Bronchial epithelial cell (primary cell): ENCODE measurements at regions not wholly inside any gene's neighbourhood (a gene's known extent, or its start where the extent isn't known, plus 50 kb on each side); places are given as distances from the start of the nearest gene placed in this dataset.

Experiments
- DNase-seq: peaks from one replicate; pipeline ENCODE4 v3.0.0-alpha.2; 2010; ENCODE audit warnings: low read depth
- FAIRE-seq: peaks from 2 replicates; lab custom pipeline; 2011; peaks lifted over from hg19 to GRCh38; lab: Jason Lieb, UNC
- H3K27me3 ChIP-seq: 2 replicates; pipeline ENCODE4 v1.5.1; 2011; ENCODE audit warnings: low read length; ENCODE audit not compliant: control insufficient read depth, insufficient read depth
- H3K36me3 ChIP-seq: 2 replicates; pipeline ENCODE4 v1.5.1; 2011; ENCODE audit warnings: low read length; ENCODE audit not compliant: control insufficient read depth, insufficient read depth
- H3K4me3 ChIP-seq: 2 replicates; pipeline ENCODE4 v1.5.1; 2011; ENCODE audit warnings: mild to moderate bottlenecking, low read depth, low read length, control low read depth
- TF ChIP-seq, protein P1 (sequence below): IDR thresholded peaks from 2 replicates; pipeline ENCODE4 v1.5.1; 2011; ENCODE audit warnings: mild to moderate bottlenecking, moderate library complexity, low read length, control low read depth, inconsistent platforms; ENCODE audit not compliant: insufficient read depth, severe bottlenecking

DNA sequence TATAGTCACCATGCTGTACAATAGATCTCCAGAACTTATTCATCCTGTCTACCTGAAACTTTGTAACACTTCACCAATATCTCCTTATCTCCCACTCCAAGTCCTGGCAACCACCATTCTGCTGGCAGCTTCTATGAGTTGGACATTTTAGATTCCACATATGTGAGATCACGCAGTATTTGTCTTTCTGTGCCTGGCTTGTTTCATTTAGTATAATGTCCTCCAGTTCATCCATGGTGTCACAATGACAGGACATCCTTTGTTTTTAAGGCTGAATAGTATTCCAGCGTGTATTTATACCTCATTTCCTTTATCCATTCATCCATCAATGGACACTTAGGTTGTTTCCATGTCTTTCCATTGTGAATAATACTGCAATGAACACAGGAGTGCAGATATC is 198.7 kb downstream of the QDPR start:
- no peak for DNase-seq
- Histone ChIP-seq H3K4me3 (no peak overlapping the region), H3K27me3 (no peaks in the 10 kb centered on the region), H3K36me3 (no peaks in the 10 kb centered on the region)
- TF ChIP-seq, protein P1, sequence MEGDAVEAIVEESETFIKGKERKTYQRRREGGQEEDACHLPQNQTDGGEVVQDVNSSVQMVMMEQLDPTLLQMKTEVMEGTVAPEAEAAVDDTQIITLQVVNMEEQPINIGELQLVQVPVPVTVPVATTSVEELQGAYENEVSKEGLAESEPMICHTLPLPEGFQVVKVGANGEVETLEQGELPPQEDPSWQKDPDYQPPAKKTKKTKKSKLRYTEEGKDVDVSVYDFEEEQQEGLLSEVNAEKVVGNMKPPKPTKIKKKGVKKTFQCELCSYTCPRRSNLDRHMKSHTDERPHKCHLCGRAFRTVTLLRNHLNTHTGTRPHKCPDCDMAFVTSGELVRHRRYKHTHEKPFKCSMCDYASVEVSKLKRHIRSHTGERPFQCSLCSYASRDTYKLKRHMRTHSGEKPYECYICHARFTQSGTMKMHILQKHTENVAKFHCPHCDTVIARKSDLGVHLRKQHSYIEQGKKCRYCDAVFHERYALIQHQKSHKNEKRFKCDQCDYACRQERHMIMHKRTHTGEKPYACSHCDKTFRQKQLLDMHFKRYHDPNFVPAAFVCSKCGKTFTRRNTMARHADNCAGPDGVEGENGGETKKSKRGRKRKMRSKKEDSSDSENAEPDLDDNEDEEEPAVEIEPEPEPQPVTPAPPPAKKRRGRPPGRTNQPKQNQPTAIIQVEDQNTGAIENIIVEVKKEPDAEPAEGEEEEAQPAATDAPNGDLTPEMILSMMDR: no peak
- FAIRE-seq: no peak

DNA sequence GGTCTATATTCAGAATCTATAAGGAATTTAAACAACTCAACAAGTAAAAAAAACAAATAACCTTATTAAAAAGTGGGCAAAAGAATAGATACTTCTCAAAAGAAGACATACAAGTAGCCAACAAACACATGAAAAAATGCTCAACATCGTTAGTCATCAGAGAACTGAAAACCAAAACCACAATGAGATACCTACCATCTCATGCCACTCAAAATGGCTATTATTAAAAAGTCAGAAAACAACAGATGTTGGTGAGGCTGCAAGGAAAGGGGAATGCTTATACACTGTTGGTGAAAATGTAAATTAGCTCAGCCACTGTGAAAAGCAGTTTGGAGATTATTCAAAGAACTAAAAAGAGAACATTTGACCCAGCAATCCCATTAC is 201.6 kb downstream of the QDPR start:
- TF ChIP-seq, protein P1: no peak
- H3K4me3 ChIP-seq: no peak overlapping the region
- H3K27me3 ChIP-seq: no peaks in the 10 kb centered on the region
- no peak for DNase-seq
- H3K36me3 ChIP-seq: no peaks in the 10 kb centered on the region
- no peak for FAIRE-seq

DNA sequence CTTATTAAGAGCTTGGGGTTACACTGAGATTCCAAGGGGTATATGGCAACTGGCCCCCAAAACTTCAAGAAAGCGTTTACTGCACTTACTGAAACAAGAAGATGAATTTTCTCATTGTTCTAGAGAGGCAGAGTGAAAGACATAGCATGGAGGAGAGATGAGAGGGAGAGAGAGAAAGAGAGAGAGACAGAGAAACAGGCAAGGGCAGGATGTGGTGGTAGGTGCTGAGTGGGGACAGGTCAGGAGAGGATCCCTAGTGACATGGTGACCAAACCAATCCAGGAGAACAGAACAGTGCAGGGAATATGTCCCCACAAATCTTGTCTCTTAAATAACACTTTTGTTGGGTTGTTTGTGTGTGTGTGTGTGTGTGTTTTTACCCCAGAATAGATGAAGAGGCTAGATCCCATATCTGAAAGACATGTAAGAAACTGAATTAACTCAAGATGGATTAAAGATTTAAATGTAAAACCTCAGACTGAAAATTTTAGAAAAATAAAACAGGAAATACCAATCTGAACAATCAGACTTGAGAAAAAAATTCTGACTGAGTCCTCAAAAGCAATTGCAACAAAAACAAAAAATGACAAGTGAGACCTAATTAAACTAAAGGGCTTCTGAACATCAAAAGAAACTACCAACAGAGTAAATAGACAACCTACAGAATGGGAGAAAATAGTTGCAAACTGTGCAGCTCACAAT is 202.2 kb downstream of the QDPR start:
- H3K4me3 ChIP-seq: no peak overlapping the region
- TF ChIP-seq, protein P1: no peak
- no peak for DNase-seq
- no peaks in the 10 kb centered on the region for H3K36me3 ChIP-seq
- H3K27me3 ChIP-seq: no peaks in the 10 kb centered on the region
- no peak for FAIRE-seq

DNA sequence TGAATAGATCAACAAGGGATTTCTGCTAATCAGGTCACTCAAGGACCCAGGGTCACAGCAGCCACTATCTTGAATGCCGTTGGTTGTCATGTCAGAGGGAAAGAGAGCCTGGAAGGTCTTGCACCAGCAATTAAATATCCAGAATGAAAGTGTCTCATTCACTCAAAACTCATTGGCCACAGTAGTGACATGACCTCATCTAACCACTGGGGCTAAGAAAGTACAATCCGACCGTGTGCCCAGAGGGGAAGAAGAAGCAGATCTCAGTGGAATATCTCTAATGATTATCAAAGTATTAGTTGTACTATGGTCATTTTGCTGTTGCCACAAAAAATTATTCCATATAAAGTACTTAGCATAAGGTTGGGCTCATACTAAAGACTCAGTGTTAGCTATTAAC is 210.0 kb downstream of the QDPR start:
- no peaks in the 10 kb centered on the region for H3K36me3 ChIP-seq
- TF ChIP-seq, protein P1: no peak
- FAIRE-seq (no peak), DNase-seq (no peak)
- H3K27me3 ChIP-seq: no peaks in the 10 kb centered on the region
- no peak overlapping the region for H3K4me3 ChIP-seq

DNA sequence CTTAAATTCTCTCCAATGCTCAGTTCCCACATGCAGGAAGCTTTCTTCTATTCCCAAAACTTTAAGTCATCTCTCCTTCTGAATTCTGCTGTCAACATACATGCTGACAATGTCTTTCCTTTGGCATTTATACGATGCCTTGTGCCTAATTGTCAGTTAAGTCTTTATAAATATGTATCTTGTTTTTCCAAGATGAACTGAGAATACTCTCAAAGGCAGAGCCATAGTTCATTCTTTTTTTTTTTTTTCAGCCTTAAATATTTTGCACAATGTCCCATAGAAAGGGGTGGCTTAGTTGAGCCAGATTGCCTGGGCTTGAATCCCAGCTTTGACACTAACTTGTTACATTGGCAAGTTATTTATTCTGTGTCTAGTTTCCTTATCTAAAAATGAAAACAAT is 210.6 kb downstream of the QDPR start:
- DNase-seq (no peak), FAIRE-seq (no peak)
- TF ChIP-seq, protein P1: no peak
- H3K36me3 ChIP-seq: no peaks in the 10 kb centered on the region
- no peak overlapping the region for H3K4me3 ChIP-seq
- no peaks in the 10 kb centered on the region for H3K27me3 ChIP-seq
